ENCODE measurements at regions not wholly inside any gene's neighbourhood (a gene's known extent, or its start where the extent isn't known, plus 50 kb on each side); places are given as distances from the start of the nearest gene placed in this dataset.

- no peak for TF ChIP-seq CTCF (conservative IDR thresholded peaks at IDR 0.05)
- no peak for TF ChIP-seq EZH2 (IDR thresholded peaks at IDR 0.05; ENCODE audit: low read depth)
Observed at GRCh38 chr2:216298719-216299495, 73.4 kb downstream of the MARCHF4 start.
